Testis (tissue), 2 donors: ENCODE measurements at regions not wholly inside any gene's neighbourhood (a gene's known extent, or its start where the extent isn't known, plus 50 kb on each side); places are given as distances from the start of the nearest gene placed in this dataset.

Source experiments
- DNase-seq: peaks from one replicate; pipeline ENCODE4 v3.0.0-alpha.2; 2019
- H3K27ac ChIP-seq, 2 donors: fragments of 200-600 bp; sonication (generic); one replicate each; pipeline ENCODE4 v1.5.1; 2019
- H3K27me3 ChIP-seq: fragments of 200-600 bp; sonication (generic); one replicate; pipeline ENCODE4 v1.5.1; 2019
- H3K36me3 ChIP-seq: fragments of 200-600 bp; sonication (generic); one replicate; pipeline ENCODE4 v1.5.1; 2017; ENCODE audit warnings: low read depth; ENCODE audit errors: missing control alignments
- H3K4me1 ChIP-seq: fragments of 200-600 bp; sonication (generic); one replicate; pipeline ENCODE4 v1.5.1; 2019
- H3K4me3 ChIP-seq, 2 donors: fragments of 200-600 bp; sonication (generic); one replicate each; pipeline ENCODE4 v1.5.1; 2017 to 2019
- H3K9me3 ChIP-seq: fragments of 200-600 bp; sonication (generic); one replicate; pipeline ENCODE4 v1.5.1; 2017
- CTCF ChIP-seq, 3 experiments: fragments of 450-650 bp in 2 of 3; fragments of 200-600 bp in 1 of 3; sonication (generic) in 1 of 3; IDR thresholded peaks; one replicate each; pipeline ENCODE4 v1.5.1; 2016 to 2019; ENCODE audit warnings: antibody characterized with exemption in 3 of 3, mild to moderate bottlenecking in 2 of 3, moderate library complexity in 1 of 3
- POLR2A ChIP-seq: fragments of 450-650 bp; IDR thresholded peaks from one replicate; pipeline ENCODE4 v1.6.1; 2017; ENCODE audit warnings: antibody characterized with exemption, mild to moderate bottlenecking, moderate library complexity
- WGBS, 2 donors: methylation state at CpG; one replicate each; pipeline ENCODE4 v1.1.5; 2018; 5-methylcytosine and 5-hydroxymethylcytosine counted together
- intact Hi-C: fragments of 100-400 bp; cut with DNase I; formaldehyde crosslinking; loops from one replicate; pipeline ENCODE4 v1.15.1; 2023; ENCODE audit warnings: low total_unique reads

- TF ChIP-seq POLR2A = no peak
- no peak for TF ChIP-seq CTCF (IDR thresholded peaks at IDR 0.05)
- no peak overlapping the region for H3K4me3 ChIP-seq
- 57 to 64% methylated on average over 3 of the region's 3 CpGs for WGBS, 2 donors
- no peak overlapping the region for H3K27ac ChIP-seq
- H3K4me1 ChIP-seq = no peaks in the 10 kb centered on the region
- H3K9me3 ChIP-seq = no peaks in the 10 kb centered on the region
- DNase-seq = no peak
- no peaks in the 10 kb centered on the region for H3K36me3 ChIP-seq
- intact Hi-C loops = no loop called here
- no peaks in the 10 kb centered on the region for H3K27me3 ChIP-seq
These were observed 85.2 kb upstream of the POU3F3 start for GRCh38 chr2:104768694-104769093.

GRCh38 chr2:104769096-104769495 lies 84.8 kb upstream of the POU3F3 start:
- intact Hi-C loops = no loop called here
- 92 to 96% methylated on average over 1 of the region's 1 CpG for WGBS, 2 donors
- no peaks in the 10 kb centered on the region for H3K36me3 ChIP-seq
- no peaks in the 10 kb centered on the region for H3K9me3 ChIP-seq
- no peak overlapping the region for H3K4me3 ChIP-seq
- no peak for DNase-seq
- H3K4me1 ChIP-seq = no peaks in the 10 kb centered on the region
- no peak overlapping the region for H3K27ac ChIP-seq
- TF ChIP-seq POLR2A (no peak), CTCF (IDR thresholded peaks at IDR 0.05) (no peak)
- H3K27me3 ChIP-seq = no peaks in the 10 kb centered on the region

GRCh38 chr2:104772996-104773395 lies 80.9 kb upstream of the POU3F3 start:
- no peak overlapping the region for H3K4me3 ChIP-seq
- no peaks in the 10 kb centered on the region for H3K36me3 ChIP-seq
- 68 to 76% methylated on average over 1 of the region's 1 CpG for WGBS, 2 donors
- H3K27ac ChIP-seq = no peak overlapping the region
- intact Hi-C loops = no loop called here
- no peak for TF ChIP-seq CTCF (IDR thresholded peaks at IDR 0.05)
- TF ChIP-seq POLR2A = no peak
- H3K4me1 ChIP-seq = no peaks in the 10 kb centered on the region
- no peaks in the 10 kb centered on the region for H3K9me3 ChIP-seq
- no peak for DNase-seq
- H3K27me3 ChIP-seq = no peaks in the 10 kb centered on the region

- H3K9me3 ChIP-seq = no peaks in the 10 kb centered on the region
- no peak for DNase-seq
- no peak overlapping the region for H3K27ac ChIP-seq
- no peaks in the 10 kb centered on the region for H3K27me3 ChIP-seq
- no peaks in the 10 kb centered on the region for H3K36me3 ChIP-seq
- H3K4me1 ChIP-seq = no peaks in the 10 kb centered on the region
- intact Hi-C loops = no loop called here
- H3K4me3 ChIP-seq = no peak overlapping the region
- 38 to 52% methylated on average over 3 of the region's 3 CpGs for WGBS, 2 donors
- no peak for TF ChIP-seq CTCF (IDR thresholded peaks at IDR 0.05)
- TF ChIP-seq POLR2A = no peak
These were observed 79.3 kb upstream of the POU3F3 start for GRCh38 chr2:104774631-104775030.

GRCh38 chr2:104777721-104778120 lies 76.2 kb upstream of the POU3F3 start:
- Histone ChIP-seq H3K27me3 (no peaks in the 10 kb centered on the region), H3K27ac (no peak overlapping the region), H3K36me3 (no peaks in the 10 kb centered on the region), H3K4me3 (no peak overlapping the region), H3K4me1 (no peaks in the 10 kb centered on the region), H3K9me3 (no peaks in the 10 kb centered on the region)
- TF ChIP-seq POLR2A = no peak
- TF ChIP-seq CTCF (IDR thresholded peaks at IDR 0.05) = no peak
- WGBS, 2 donors = 72 to 84% methylated on average over 2 of the region's 2 CpGs
- no peak for DNase-seq
- intact Hi-C loops = no loop called here
